ENCODE measurements at regions not wholly inside any gene's neighbourhood (a gene's known extent, or its start where the extent isn't known, plus 50 kb on each side); places are given as distances from the start of the nearest gene placed in this dataset.
"Not testable (repeated sequence)": the region's sequence is repeated elsewhere in the genome, so short reads cannot be mapped to it uniquely, and the experiment has no call there.

- no peak for DNase-seq
These were observed 131.2 kb upstream of the TGFBR2 start for GRCh38 chr3:30475038-30475808.

GRCh38 chr3:30475809-30476178, 130.6 kb upstream of the TGFBR2 start:
- no peak for DNase-seq

GRCh38 chr3:30476368-30477084, 129.9 kb upstream of the TGFBR2 start:
- DNase-seq: no peak

GRCh38 chr3:30477149-30477921, 129.1 kb upstream of the TGFBR2 start:
- no peak for DNase-seq

GRCh38 chr3:30479737-30480136, 126.7 kb upstream of the TGFBR2 start:
- not testable (repeated sequence) for DNase-seq

- not testable (repeated sequence) for DNase-seq
These were observed 126.2 kb upstream of the TGFBR2 start for GRCh38 chr3:30480156-30480555.

- no peak for DNase-seq
These were observed 125.8 kb upstream of the TGFBR2 start for GRCh38 chr3:30480587-30480986.

- no peak for DNase-seq
These were observed 125.2 kb upstream of the TGFBR2 start for GRCh38 chr3:30481241-30481640.

GRCh38 chr3:30484229-30484628, 122.2 kb upstream of the TGFBR2 start:
- DNase-seq: not testable (repeated sequence)

GRCh38 chr3:30486368-30486767, 120.0 kb upstream of the TGFBR2 start:
- no peak for DNase-seq

- no peak for DNase-seq
These were observed 118.2 kb upstream of the TGFBR2 start for GRCh38 chr3:30488070-30488756.

- DNase-seq: no peak
These were observed 113.8 kb upstream of the TGFBR2 start for GRCh38 chr3:30492322-30493192.

GRCh38 chr3:30493911-30494311, 112.5 kb upstream of the TGFBR2 start:
- DNase-seq: no peak

- DNase-seq: no peak
These were observed 111.0 kb upstream of the TGFBR2 start for GRCh38 chr3:30495172-30496065.

GRCh38 chr3:30496066-30496966, 110.1 kb upstream of the TGFBR2 start:
- DNase-seq: no peak

GRCh38 chr3:30498587-30498967, 107.8 kb upstream of the TGFBR2 start:
- DNase-seq: no peak

- DNase-seq: no peak
These were observed 105.6 kb upstream of the TGFBR2 start for GRCh38 chr3:30500666-30501399.

- DNase-seq: no peak
These were observed 104.9 kb upstream of the TGFBR2 start for GRCh38 chr3:30501526-30501925.
